ENCODE measurements at regions not wholly inside any gene's neighbourhood (a gene's known extent, or its start where the extent isn't known, plus 50 kb on each side); places are given as distances from the start of the nearest gene placed in this dataset.

DNA sequence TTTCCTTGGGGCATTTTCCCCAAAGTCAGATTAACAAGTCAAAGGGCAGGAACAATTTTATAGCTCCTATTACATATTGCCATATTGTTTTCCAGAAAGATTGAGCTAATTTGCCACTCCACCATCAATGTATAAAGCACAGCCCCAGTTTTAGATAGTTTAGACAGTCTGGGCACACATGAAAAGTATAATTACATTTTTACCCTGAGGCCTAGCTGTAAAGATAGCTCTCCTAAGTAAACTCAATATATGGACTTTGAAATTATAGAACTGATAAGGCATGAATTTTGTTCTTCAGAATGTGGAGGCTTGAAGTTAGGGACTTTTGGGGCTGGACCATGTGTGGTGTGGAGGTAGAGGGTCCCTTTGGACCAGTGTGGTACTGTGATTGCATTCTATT, 166.0 kb downstream of the FHIP1A start:
- TF ChIP-seq, protein P1, sequence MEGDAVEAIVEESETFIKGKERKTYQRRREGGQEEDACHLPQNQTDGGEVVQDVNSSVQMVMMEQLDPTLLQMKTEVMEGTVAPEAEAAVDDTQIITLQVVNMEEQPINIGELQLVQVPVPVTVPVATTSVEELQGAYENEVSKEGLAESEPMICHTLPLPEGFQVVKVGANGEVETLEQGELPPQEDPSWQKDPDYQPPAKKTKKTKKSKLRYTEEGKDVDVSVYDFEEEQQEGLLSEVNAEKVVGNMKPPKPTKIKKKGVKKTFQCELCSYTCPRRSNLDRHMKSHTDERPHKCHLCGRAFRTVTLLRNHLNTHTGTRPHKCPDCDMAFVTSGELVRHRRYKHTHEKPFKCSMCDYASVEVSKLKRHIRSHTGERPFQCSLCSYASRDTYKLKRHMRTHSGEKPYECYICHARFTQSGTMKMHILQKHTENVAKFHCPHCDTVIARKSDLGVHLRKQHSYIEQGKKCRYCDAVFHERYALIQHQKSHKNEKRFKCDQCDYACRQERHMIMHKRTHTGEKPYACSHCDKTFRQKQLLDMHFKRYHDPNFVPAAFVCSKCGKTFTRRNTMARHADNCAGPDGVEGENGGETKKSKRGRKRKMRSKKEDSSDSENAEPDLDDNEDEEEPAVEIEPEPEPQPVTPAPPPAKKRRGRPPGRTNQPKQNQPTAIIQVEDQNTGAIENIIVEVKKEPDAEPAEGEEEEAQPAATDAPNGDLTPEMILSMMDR (IDR thresholded peaks at IDR 0.05), result no peak
- TF ChIP-seq POLR2A (IDR thresholded peaks at IDR 0.05; ENCODE audit: low read depth), result no peak

Measured in esophagus muscularis mucosa (tissue), 3 donors.